ENCODE measurements at regions not wholly inside any gene's neighbourhood (a gene's known extent, or its start where the extent isn't known, plus 50 kb on each side); places are given as distances from the start of the nearest gene placed in this dataset.
A peak's percentile ranks its signal among the peaks of the same experiment; 100 is the strongest.

DNA sequence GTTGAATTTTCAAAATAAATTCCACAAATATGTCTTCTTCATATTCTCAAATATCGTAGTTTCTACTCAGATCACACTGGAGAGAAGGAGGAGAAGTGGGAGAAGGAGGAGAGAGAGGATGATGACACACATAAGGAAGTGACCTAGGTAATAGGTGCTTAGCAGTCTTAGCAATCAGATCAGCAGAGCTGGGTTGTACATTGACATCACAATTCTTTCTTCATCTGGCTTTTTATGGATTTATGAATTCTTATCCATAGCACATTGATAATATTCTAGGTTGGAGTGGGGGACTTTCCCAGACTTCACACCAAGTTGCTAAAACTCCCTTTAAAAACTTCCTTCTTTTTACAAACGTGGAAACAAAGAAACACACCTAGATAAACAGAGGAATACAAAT is 86.9 kb downstream of the FGF9 start:
- no peak for DNase-seq
- TF ChIP-seq GATA1 (IDR thresholded peaks at IDR 0.05; ENCODE audit: low read depth, low read length) = no peak
- TF ChIP-seq POLR2A (IDR thresholded peaks at IDR 0.05; ENCODE audit: low read length) = no peak

DNA sequence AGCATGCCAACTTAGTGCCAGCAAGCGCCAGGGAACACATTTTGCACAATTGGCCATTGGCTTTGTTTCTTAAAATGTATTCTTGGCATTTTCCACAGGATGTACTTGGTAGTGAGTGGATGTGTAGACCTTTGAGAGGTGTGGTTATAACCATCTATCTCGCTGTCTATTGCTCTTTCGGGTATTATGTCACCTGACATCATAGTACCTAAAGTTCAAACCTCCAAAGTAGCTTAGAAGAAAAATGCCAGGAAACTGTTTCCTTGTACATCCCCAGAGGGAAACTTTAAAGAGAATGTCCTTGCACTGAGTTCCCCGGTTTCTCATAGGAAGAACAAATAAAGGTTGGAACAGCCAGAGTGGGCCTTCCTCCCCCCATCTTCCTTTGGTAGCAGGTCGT is 87.6 kb downstream of the FGF9 start:
- DNase-seq = no peak
- TF ChIP-seq POLR2A (IDR thresholded peaks at IDR 0.05; ENCODE audit: low read length) (no peak), GATA1 (IDR thresholded peaks at IDR 0.05; ENCODE audit: low read depth, low read length) (no peak)

DNA sequence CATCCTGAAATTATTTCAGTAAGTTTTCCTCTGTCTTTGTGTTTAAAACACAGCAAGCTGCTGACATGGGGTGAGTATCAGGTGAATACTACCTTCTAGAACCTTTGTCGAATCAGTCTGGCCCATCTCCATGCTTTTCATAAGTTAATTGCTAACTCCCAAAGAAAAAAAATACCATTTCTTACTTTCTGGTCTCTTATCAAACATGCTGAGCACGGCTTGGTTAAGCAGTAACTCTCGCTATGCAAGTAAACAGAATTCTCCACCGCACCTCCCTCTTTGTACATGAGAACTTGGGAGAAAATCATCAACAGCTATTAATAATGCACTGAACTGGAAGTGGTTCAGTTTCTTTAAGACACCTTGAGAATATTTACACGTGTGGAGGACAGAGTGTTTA is 88.6 kb downstream of the FGF9 start:
- TF ChIP-seq POLR2A (IDR thresholded peaks at IDR 0.05; ENCODE audit: low read length) (no peak), GATA1 (IDR thresholded peaks at IDR 0.05; ENCODE audit: low read depth, low read length) (no peak)
- DNase-seq = no peak

DNA sequence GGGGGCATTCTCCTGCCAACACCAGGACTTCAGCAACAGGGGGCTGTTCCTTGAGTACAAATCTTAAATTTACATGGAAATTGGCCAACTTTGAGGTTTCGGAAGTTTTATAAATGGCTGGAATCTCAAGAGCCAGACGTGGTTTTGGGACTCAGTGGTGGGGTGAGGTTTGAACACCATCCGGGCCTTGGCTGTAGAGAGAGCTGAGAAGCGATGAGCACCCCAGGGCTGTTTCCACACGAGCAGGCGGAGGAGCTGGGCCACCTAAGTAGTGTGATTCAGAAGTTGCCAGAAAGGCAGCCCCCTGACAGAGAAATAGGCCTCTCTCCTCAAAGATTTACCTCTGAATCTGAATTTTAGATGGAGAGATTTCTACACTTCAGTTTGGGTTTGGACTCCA is 89.0 kb downstream of the FGF9 start:
- DNase-seq = no peak
- no peak for TF ChIP-seq POLR2A (IDR thresholded peaks at IDR 0.05; ENCODE audit: low read length)
- no peak for TF ChIP-seq GATA1 (IDR thresholded peaks at IDR 0.05; ENCODE audit: low read depth, low read length)

DNA sequence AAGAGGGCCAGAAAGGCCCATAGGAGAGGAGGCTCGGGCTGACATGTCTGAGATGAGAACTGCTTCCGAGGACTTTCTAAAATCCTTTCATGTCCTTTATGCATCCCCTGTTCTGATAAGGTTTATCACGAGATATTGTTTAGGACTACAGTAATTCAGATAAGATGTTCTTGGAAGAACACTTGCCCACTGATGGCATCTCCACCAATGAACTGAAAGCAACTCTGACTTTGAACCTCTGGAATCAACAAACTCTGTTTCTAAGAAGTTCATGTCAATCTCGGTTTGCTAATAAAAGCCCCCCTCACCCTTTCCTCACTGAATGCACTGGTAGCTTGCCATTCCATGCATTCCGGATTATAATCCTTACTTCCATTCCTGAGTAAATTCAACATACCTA is 90.9 kb downstream of the FGF9 start:
- TF ChIP-seq POLR2A (IDR thresholded peaks at IDR 0.05; ENCODE audit: low read length) (no peak), GATA1 (IDR thresholded peaks at IDR 0.05; ENCODE audit: low read depth, low read length) (no peak)

DNA sequence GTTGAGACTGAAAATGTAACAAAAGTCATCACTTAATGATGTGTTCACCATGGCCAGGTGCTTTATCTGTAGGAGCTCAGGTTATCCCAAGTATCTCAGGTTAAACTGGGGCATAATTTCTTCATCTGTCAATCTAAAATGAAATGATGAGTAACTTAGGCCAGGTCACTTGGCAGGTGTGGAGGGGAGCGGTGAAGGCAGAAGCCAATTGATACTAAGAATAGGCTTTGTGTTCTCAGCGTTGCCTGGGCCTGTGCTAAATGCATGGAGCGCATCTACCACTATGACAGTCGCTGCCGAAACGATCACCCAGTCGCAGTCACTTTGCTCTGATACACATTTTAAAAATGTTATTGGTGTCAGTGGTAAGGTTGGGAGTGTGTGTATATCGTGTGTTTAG is 91.6 kb downstream of the FGF9 start:
- DNase-seq = no peak
- TF ChIP-seq POLR2A (IDR thresholded peaks at IDR 0.05; ENCODE audit: low read length) (no peak), GATA1 (IDR thresholded peaks at IDR 0.05; ENCODE audit: low read depth, low read length) (no peak)

More for the DNA sequence above, 90.9 kb downstream of the FGF9 start:
- no peak for DNase-seq

DNA sequence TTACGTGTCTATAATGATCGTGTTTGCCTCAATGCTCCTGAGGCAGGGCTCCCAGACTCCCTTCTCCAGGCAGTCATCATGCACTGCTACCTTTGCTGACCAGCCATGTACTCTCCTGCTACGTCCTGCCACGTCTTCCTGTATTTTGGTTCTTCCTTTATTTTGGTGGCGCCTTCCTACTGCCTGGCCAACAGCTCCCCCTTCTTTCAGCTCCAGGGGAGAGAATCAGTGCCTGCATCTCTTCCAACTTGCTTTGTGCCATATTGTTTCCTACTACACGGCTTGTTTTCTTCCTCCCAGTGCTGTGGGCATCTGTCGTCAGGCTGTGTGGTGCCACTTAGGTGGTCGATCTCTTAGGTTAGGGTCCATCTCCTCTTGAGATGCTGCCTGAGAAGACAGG is 96.2 kb downstream of the FGF9 start:
- no peak for DNase-seq
- TF ChIP-seq GATA1 (IDR thresholded peaks at IDR 0.05; ENCODE audit: low read depth, low read length) (no peak), POLR2A (IDR thresholded peaks at IDR 0.05; ENCODE audit: low read length) (no peak)

DNA sequence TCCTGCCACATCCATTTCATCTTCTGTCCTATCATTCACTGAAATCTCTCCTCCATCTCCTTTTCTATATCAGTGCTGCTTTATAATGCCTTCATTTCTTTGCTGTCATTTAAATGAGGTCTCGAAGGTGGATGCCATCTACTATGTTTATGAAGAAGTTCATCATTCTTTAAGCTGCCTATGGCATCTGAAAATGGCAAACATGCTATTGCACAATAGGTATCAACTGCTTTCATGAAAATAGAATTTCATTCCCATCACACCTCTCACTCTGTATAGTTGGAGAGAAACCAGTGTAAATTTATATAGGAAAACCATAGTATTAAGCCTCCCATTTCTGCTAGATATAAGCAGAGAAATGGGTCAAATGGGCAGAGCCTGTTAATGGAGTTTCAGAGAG is 100.2 kb downstream of the FGF9 start:
- no peak for TF ChIP-seq GATA1 (IDR thresholded peaks at IDR 0.05; ENCODE audit: low read depth, low read length)
- no peak for TF ChIP-seq POLR2A (IDR thresholded peaks at IDR 0.05; ENCODE audit: low read length)
- DNase-seq = no peak

DNA sequence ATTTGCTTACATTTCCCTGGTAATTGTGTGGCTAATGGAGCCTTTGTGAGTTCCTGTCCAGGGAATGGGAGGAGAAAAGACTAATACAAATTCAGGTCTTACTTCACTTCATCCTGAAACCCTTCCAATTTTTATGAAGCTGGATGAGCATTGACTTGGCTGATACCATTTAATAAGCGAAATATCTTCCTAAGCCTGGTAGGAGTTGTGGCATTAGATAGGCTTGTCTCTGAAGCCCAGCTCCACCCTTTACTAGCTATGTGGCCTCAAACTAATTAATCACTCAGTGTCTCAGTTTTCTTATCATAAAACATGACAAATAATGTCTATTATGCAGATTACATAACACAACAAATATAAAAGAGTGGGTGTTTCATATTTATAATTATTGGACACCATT is 106.3 kb downstream of the FGF9 start:
- peak; percentile 35 to 73 for DNase-seq
- no peak for TF ChIP-seq GATA1 (IDR thresholded peaks at IDR 0.05; ENCODE audit: low read depth, low read length)
- no peak for TF ChIP-seq POLR2A (IDR thresholded peaks at IDR 0.05; ENCODE audit: low read length)

DNA sequence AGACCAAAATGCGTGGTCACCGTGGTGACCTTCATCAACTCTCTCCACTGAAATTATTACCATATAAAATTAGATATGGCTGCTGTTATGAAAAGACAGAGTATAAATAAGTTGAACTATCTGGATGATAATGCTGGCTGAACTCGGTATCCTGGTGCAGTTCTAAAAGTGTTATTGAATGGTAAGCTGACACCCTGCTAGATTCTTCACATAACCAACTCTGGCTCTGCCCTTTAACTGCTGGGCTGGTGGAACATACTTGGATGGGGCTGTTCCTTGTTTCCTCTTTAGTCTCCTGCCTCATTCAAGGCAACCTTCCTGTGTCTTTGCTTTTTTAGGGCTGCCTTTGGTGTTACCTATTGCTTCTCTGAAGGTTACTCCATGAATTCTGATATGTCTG is 106.9 kb downstream of the FGF9 start:
- no peak for TF ChIP-seq GATA1 (IDR thresholded peaks at IDR 0.05; ENCODE audit: low read depth, low read length)
- no peak for TF ChIP-seq POLR2A (IDR thresholded peaks at IDR 0.05; ENCODE audit: low read length)
- peak in 1 of 2 experiments; percentile 3 for DNase-seq

DNA sequence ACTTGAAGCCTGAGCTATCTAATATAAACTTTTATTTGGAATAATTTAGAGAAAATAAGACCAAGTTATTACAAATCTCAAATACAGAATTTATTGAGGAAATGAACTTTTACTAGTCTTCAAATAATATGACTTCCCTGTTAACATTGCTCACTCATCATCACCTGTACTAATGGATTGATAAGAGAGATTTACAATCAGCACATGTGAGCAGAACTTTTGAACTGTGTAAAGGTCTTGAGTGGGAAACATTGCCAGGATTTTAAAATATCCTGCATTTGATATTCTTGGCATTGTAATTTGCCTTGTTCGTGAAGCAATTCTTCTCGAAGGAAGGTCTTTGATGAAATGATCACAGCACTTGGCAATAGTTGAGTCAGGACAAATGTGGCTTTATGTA is 111.9 kb downstream of the FGF9 start:
- no peak for DNase-seq
- TF ChIP-seq GATA1 (IDR thresholded peaks at IDR 0.05; ENCODE audit: low read depth, low read length) (no peak), POLR2A (IDR thresholded peaks at IDR 0.05; ENCODE audit: low read length) (no peak)

DNA sequence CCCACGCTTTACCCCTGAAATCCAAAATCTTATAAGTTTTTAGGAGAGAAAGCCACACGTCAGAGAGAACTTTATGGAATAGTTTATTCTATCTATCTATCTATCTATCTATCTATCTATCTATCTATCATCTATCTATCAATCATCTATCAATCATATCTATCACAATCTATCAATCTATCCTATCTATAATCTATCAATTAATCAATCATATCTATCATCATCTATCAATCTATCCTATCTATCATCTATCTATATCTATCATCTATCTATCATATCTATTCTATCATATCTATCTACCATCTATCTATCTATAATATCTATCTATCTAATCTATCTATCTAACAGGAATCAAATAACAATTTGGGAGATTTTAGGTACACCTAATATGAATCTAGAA is 115.1 kb downstream of the FGF9 start:
- no peak for DNase-seq
- TF ChIP-seq GATA1 (IDR thresholded peaks at IDR 0.05; ENCODE audit: low read depth, low read length) (no peak), POLR2A (IDR thresholded peaks at IDR 0.05; ENCODE audit: low read length) (no peak)

DNA sequence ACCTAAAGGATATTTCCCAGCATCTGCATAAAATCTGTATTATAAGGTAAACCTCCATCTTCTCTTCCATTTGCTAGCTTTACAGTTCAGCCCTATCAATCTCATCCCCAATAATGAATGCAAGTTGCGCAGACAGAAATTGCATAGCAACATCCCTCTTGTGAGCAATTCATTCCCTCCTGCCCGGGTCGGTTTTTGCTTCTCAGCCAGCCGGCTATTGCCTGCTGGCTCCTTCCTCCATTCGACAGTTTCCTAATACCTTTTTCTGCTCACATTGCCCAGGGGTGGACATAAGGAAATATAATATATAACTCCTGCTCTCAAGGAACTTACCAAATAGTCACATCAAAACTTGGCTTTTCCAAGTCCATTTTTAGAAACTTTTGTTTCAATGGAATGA is 125.2 kb downstream of the FGF9 start:
- no peak for DNase-seq
- TF ChIP-seq POLR2A (IDR thresholded peaks at IDR 0.05; ENCODE audit: low read length) = no peak
- TF ChIP-seq GATA1 (IDR thresholded peaks at IDR 0.05; ENCODE audit: low read depth, low read length) = no peak

DNA sequence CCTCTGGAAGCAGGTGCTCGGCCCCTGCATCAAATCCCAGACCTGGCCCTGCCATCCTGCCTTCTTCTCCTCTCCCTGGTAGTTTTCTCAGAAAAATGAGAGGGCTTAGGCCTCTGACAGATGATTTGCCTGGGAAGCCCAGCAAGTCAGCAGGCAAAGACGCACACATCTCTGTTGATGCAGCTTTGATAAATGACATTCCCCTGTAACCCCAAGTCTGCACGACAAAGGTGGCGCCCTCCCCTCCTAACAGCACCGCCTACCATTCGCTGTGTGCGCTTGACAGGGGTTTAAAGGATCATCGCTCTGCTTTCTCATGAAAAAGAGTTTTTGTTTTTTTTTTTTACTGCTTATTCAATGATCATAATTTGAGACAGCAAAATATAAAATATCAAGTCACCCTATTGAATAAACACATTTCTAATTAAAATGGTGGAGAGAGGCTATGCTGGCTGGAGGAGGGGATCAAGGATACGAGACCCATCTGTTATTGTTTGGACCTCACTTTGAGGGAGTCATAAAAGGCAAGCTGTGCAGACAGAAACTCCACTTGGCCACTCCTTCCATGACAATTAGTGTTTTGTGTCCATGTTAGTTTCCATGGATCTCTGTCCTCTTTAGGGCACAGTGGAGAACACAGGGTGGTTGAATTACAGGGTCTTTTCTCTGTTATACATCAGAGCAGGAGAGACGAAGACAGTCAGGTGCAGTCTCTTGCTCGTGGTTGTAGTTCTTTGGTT is 126.1 kb downstream of the FGF9 start:
- TF ChIP-seq GATA1 (IDR thresholded peaks at IDR 0.05; ENCODE audit: low read depth, low read length) = no peak
- TF ChIP-seq POLR2A (IDR thresholded peaks at IDR 0.05; ENCODE audit: low read length) = no peak
- no peak for DNase-seq

DNA sequence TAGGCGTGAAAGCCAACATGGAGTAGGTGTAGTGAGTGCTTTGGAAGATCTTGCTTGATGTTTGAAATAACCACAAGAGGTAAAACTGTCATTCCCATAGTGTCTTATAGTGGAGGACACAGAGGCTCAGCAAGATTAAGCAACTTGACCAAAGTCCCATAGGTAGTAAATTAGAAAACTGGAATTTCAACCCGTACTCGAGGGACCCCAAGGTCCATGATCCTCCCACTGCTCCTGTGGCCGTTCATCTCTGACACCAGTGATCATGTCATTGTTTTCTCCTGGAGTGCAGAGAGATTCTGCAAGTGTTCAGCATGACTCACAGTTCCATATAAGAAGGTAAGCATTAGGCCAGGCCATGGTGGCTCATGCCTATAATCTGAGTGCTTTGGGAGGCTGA is 126.9 kb downstream of the FGF9 start:
- no peak for DNase-seq
- TF ChIP-seq POLR2A (IDR thresholded peaks at IDR 0.05; ENCODE audit: low read length) = no peak
- TF ChIP-seq GATA1 (IDR thresholded peaks at IDR 0.05; ENCODE audit: low read depth, low read length) = no peak
